GM23248 (cell line): ENCODE measurements at regions not wholly inside any gene's neighbourhood (a gene's known extent, or its start where the extent isn't known, plus 50 kb on each side); places are given as distances from the start of the nearest gene placed in this dataset.

Experiments used
- EZH2 ChIP-seq: fragments of 200-600 bp; sonication (generic); IDR thresholded peaks from 2 replicates; pipeline ENCODE4 v1.6.1; 2018; ENCODE audit warnings: antibody characterized with exemption, mild to moderate bottlenecking; ENCODE audit not compliant: insufficient read depth, poor library complexity, severe bottlenecking
- EZH2phosphoT487 ChIP-seq: fragments of 200-600 bp; sonication (generic); IDR thresholded peaks from 2 replicates; pipeline ENCODE4 v1.6.1; 2018; ENCODE audit warnings: antibody characterized with exemption, moderate library complexity, mild to moderate bottlenecking, low read depth; ENCODE audit not compliant: insufficient read depth

- TF ChIP-seq EZH2 (no peak), EZH2phosphoT487 (no peak)
Measured at GRCh38 chr12:111126331-111126730, 206.0 kb upstream of the MYL2 start.
